ENCODE measurements at regions not wholly inside any gene's neighbourhood (a gene's known extent, or its start where the extent isn't known, plus 50 kb on each side); places are given as distances from the start of the nearest gene placed in this dataset.

GRCh38 chr16:8203101-8203500, 387.2 kb downstream of the TMEM114 start:
- no peak for ATAC-seq
- H3K4me3 ChIP-seq, result no peak overlapping the region
- intact Hi-C loops (cut with DNase I, micrococcal nuclease), result no loop called here
- H3K4me1 ChIP-seq (ENCODE audit: low read depth), result no peaks in the 10 kb centered on the region
- no peak for DNase-seq
- TF ChIP-seq CTCF (IDR thresholded peaks at IDR 0.05), result no peak
- H3K36me3 ChIP-seq (ENCODE audit: low read depth), result no peaks in the 10 kb centered on the region
- no peaks in the 10 kb centered on the region for H3K9me3 ChIP-seq

- no peak for TF ChIP-seq CTCF (IDR thresholded peaks at IDR 0.05)
- Histone ChIP-seq H3K4me3 (no peak overlapping the region), H3K4me1 (ENCODE audit: low read depth) (no peaks in the 10 kb centered on the region), H3K36me3 (ENCODE audit: low read depth) (no peaks in the 10 kb centered on the region), H3K9me3 (no peaks in the 10 kb centered on the region)
- ATAC-seq (no peak), DNase-seq (no peak)
- intact Hi-C loops (cut with DNase I, micrococcal nuclease), result no loop called here
Observed at GRCh38 chr16:8200839-8201238, 389.5 kb downstream of the TMEM114 start.

- DNase-seq (no peak), ATAC-seq (no peak)
- intact Hi-C loops (cut with DNase I, micrococcal nuclease), result no loop called here
- H3K4me3 ChIP-seq, result no peak overlapping the region
- no peak for TF ChIP-seq CTCF (IDR thresholded peaks at IDR 0.05)
- H3K9me3 ChIP-seq, result no peaks in the 10 kb centered on the region
- H3K36me3 ChIP-seq (ENCODE audit: low read depth), result no peaks in the 10 kb centered on the region
- H3K4me1 ChIP-seq (ENCODE audit: low read depth), result no peaks in the 10 kb centered on the region
Observed at GRCh38 chr16:8199390-8199789, 390.9 kb downstream of the TMEM114 start.

GRCh38 chr16:8194794-8195193, 395.5 kb downstream of the TMEM114 start:
- peak; percentile 53 for ATAC-seq
- intact Hi-C loops (cut with DNase I, micrococcal nuclease), result no loop called here
- no peak for TF ChIP-seq CTCF (IDR thresholded peaks at IDR 0.05)

GRCh38 chr16:8188841-8189240, 401.5 kb downstream of the TMEM114 start:
- Histone ChIP-seq H3K4me1 (ENCODE audit: low read depth) (no peaks in the 10 kb centered on the region), H3K36me3 (ENCODE audit: low read depth) (no peaks in the 10 kb centered on the region), H3K9me3 (no peaks in the 10 kb centered on the region), H3K4me3 (no peak overlapping the region)
- ATAC-seq (no peak), DNase-seq (no peak)
- TF ChIP-seq CTCF (IDR thresholded peaks at IDR 0.05), result no peak
- intact Hi-C loops (cut with DNase I, micrococcal nuclease), result no loop called here

More at GRCh38 chr16:8194794-8195193, 395.5 kb downstream of the TMEM114 start:
- H3K4me1 ChIP-seq (ENCODE audit: low read depth), result no peaks in the 10 kb centered on the region
- no peaks in the 10 kb centered on the region for H3K9me3 ChIP-seq
- DNase-seq, result peak in 1 of 3 donors; percentile 13
- H3K4me3 ChIP-seq, result no peak overlapping the region
- H3K36me3 ChIP-seq (ENCODE audit: low read depth), result no peaks in the 10 kb centered on the region

GRCh38 chr16:8187782-8188372, 402.4 kb downstream of the TMEM114 start:
- DNase-seq (no peak), ATAC-seq (no peak)
- Histone ChIP-seq H3K9me3 (no peaks in the 10 kb centered on the region), H3K36me3 (ENCODE audit: low read depth) (no peaks in the 10 kb centered on the region), H3K4me1 (ENCODE audit: low read depth) (no peaks in the 10 kb centered on the region), H3K4me3 (no peak overlapping the region)
- TF ChIP-seq CTCF (IDR thresholded peaks at IDR 0.05), result no peak
- intact Hi-C loops (cut with DNase I, micrococcal nuclease), result no loop called here
